Fibroblast of lung (primary cell): ENCODE measurements at regions not wholly inside any gene's neighbourhood (a gene's known extent, or its start where the extent isn't known, plus 50 kb on each side); places are given as distances from the start of the nearest gene placed in this dataset.

ENCODE experiments used
- DNase-seq, 2 donors: peaks; one replicate each; pipeline versions ENCODE4 v3.0.0 to v3.0.0-alpha.2; 2010; ENCODE audit warnings: low read depth in 2 of 2
- H2AFZ ChIP-seq: 2 replicates; pipeline ENCODE4 v1.5.1; 2012; ENCODE audit warnings: low read length, control low read depth, inconsistent platforms
- H3K27ac ChIP-seq: 2 replicates; pipeline ENCODE4 v1.5.1; 2011; ENCODE audit warnings: low read length, control low read depth; ENCODE audit not compliant: insufficient read depth
- H3K27me3 ChIP-seq: 2 replicates; pipeline ENCODE4 v1.5.1; 2011; ENCODE audit warnings: mild to moderate bottlenecking, low read length; ENCODE audit not compliant: control insufficient read depth, insufficient read depth
- H3K36me3 ChIP-seq: 2 replicates; pipeline ENCODE4 v1.5.1; 2011; ENCODE audit warnings: low read length; ENCODE audit not compliant: control insufficient read depth, insufficient read depth
- H3K4me1 ChIP-seq: 2 replicates; pipeline ENCODE4 v1.5.1; 2011; ENCODE audit warnings: low read length; ENCODE audit not compliant: control insufficient read depth, insufficient read depth; ENCODE audit errors: extremely low read depth
- H3K4me2 ChIP-seq: 2 replicates; pipeline ENCODE4 v1.5.1; 2011; ENCODE audit warnings: low read length, control low read depth; ENCODE audit not compliant: insufficient read depth; ENCODE audit errors: extremely low read depth
- H3K4me3 ChIP-seq, 4 experiments: fragments of 200-600 bp in 1 of 4; sonication (generic) in 1 of 4; replicated peaks in 1 of 4; 2 replicates each; pipeline ENCODE4 v1.5.1; 2011 to 2016; ENCODE audit warnings: low read length in 4 of 4, low read depth in 3 of 4, mild to moderate bottlenecking in 3 of 4, control low read depth in 2 of 4, inconsistent platforms in 1 of 4, mixed read lengths in 1 of 4; ENCODE audit not compliant: insufficient read depth in 1 of 4; ENCODE audit errors: control extremely low read depth in 1 of 4
- H3K79me2 ChIP-seq: 2 replicates; pipeline ENCODE4 v1.5.1; 2012; ENCODE audit warnings: mild to moderate bottlenecking, low read length, inconsistent platforms; ENCODE audit not compliant: control insufficient read depth, insufficient read depth
- H3K9ac ChIP-seq: 2 replicates; pipeline ENCODE4 v1.5.1; 2011; ENCODE audit warnings: mild to moderate bottlenecking, low read length, control low read depth; ENCODE audit not compliant: insufficient read depth
- H3K9me3 ChIP-seq: 2 replicates; pipeline ENCODE4 v1.5.1; 2012; ENCODE audit warnings: low read depth, low read length; ENCODE audit not compliant: control insufficient read depth, insufficient read depth
- H4K20me1 ChIP-seq: 2 replicates; pipeline ENCODE4 v1.5.1; 2011; ENCODE audit warnings: low read length; ENCODE audit not compliant: control insufficient read depth, insufficient read depth; ENCODE audit errors: extremely low read depth
- CTCF ChIP-seq, 2 donors: IDR thresholded peaks in 1 of 2; conservative IDR thresholded peaks in 1 of 2; 1 replicate in 1 of 2; 2 replicates in 1 of 2; pipeline ENCODE4 v1.5.1; 2011 to 2012; ENCODE audit warnings: low read length in 2 of 2, control low read depth in 1 of 2, inconsistent platforms in 1 of 2, low read depth in 1 of 2, mild to moderate bottlenecking in 1 of 2
- EZH2 ChIP-seq: IDR thresholded peaks from 2 replicates; pipeline ENCODE4 v1.5.1; 2012; ENCODE audit warnings: low read length, control low read depth, mild to moderate bottlenecking; ENCODE audit errors: missing control alignments

DNA sequence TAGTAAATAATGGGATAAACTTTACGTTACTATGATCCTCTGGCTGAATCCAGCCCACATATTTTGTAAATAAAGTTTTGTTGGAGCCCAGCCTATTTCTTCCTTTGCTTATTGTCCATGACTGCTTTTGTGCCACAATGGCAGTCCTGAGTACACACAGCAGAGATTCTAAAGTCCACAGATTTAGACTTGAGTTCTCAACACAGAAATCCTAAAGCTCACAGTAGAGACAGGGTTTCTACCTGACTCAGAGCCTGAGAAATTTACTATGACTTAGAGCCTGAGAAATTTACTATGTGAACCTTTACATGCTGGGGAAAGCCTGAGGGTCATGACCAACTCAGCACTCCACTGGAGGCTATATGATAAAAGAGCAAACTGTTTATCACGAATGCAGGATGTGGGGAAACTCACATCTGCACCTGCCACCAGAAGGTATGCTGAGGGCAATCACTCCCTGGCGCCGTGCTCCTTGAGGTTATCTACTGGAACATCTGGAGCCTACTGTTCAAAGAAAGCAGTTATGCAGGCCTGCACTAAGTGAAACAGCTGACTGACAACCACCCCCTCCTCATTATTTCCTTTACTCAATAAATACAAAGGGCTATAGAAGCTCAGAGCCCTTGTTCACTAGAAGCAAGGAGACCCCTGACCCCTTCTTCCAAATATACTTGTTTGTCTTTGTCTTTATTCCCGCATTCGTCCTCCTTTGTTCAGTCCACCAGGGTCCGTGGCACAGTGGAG, 52.6 kb upstream of the BICD1 start:
- Histone ChIP-seq H3K79me2 (no peaks in the 10 kb centered on the region), H3K4me1 (no peaks in the 10 kb centered on the region), H3K9me3 (no peaks in the 10 kb centered on the region), H2AFZ (no peak overlapping the region), H4K20me1 (no peaks in the 10 kb centered on the region), H3K4me3 (no peak overlapping the region), H3K36me3 (no peaks in the 10 kb centered on the region), H3K27me3 (no peaks in the 10 kb centered on the region), H3K4me2 (no peak overlapping the region), H3K9ac (no peak overlapping the region), H3K27ac (no peak overlapping the region)
- no peak for DNase-seq
- TF ChIP-seq CTCF (conservative IDR thresholded peaks at IDR 0.05 in 1 of 2, IDR thresholded peaks at IDR 0.05 in 1 of 2; ENCODE audit: low read depth in 1 of 2, low read length in 2 of 2) (no peak), EZH2 (no peak)
